Activated CD4-positive, CD25-positive, alpha-beta regulatory T cell (primary cell): ENCODE measurements at regions not wholly inside any gene's neighbourhood (a gene's known extent, or its start where the extent isn't known, plus 50 kb on each side); places are given as distances from the start of the nearest gene placed in this dataset.
"Not testable (repeated sequence)": the region's sequence is repeated elsewhere in the genome, so short reads cannot be mapped to it uniquely, and the experiment has no call there.

Experiments used
- DNase-seq, 4 experiments: peaks; one replicate each; lab custom pipeline; 2025; lab: John Stamatoyannopoulos, UW

DNA sequence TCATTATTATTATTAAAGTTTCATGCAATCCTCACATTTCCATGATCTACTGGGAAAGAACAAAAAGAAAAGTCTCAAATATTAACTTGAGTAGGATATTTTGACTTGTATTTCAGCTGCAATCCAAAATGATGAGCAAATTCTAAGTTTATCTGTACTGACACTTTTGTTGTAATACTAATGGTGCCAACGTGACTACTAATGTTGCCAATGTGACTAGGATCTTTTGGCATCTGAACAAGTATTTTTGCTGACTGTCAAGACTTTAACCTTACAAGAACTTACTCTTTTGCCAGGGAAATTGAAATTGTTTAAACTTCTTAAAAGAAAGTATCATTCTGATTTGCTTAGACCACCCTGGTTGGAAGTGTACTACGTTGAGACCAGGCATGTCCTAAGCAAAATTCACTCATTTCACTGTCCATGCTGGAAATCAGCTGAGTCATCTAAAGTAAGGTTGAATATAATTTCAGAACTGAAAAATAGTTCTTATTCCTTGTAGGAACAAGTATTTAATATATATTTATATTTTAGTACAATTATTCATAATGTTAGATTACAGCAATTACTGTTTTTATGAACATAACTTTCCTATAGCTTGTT is 78.5 kb upstream of the LYZL1 start:
- DNase-seq, result no peak

DNA sequence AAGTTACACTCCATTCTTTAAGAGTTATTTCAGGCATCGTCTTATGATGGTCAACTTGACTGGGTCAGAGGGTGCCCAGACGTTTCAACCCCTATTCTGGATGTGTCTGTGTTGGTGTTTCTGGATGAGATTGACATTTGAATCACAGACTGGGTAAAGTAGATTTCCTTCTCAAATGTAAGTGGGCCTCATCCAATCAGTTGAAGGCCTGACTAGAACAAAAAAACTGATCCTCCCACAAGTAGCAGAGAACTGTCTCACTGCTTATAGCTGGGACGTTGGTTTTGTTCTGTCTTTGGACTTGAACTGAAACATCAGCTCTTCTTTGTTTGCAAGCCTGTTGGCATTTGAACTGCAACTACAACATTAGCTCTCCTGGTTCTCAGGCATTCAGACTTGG is 76.3 kb upstream of the LYZL1 start:
- no peak for DNase-seq

DNA sequence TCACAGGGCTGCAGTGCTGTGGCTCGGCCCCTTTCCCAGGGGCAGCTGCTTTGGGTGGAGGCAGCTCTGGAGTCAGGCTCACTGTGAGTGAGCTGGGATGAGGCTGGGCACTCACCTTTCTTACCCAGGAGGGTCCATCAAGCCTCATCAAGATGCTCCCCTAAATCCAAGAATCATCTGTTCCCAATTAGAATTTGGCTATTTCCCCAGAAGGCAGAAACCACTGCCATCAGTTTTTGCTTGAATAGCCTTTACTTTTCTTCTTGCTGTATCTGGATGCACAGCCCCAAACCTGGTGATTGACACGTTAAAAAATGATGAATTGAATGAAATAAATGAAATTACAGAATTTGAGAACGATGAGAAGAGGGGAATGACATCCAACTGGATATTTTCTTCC is 74.3 kb upstream of the LYZL1 start:
- DNase-seq, result no peak

DNA sequence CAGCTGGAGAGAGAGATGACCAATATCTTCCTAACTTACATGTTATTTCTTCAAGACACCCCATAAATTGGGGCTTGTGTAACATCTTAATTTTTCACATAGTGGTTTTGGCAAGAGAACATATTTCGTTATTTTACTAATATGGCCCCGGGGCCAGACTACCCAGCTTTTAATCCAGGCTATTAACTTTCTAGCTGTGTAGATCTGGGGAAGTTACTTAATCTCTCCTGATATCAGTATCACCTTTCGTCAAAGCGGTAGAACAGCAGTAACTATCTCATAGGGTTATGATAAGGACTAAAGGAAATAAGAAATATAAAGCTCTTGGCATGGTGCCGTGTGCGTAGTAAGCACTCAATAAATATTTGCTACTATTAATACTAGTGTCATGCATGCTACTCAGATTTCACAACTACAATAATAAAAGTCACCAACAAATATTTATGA is 71.6 kb upstream of the LYZL1 start:
- DNase-seq, result no peak

DNA sequence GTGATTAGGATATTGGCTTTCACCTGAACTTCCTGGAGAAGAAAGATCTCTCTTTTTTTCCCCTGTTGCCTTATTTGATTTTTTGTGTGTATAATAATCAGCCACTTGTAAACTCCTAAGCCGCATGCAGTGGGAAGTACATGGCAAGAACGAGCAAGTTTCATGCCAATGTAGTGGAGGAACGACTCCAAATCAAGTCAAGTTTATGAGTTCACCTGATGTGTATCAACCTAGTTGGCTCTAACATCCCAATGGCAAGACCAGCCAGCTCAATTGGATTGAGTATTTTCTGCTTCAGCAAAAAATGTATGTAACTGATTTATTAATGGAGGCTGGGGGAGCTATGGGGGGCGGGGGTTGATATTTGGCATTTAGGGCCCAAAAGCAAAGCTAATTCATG is 65.5 kb upstream of the LYZL1 start:
- DNase-seq, result no peak

DNA sequence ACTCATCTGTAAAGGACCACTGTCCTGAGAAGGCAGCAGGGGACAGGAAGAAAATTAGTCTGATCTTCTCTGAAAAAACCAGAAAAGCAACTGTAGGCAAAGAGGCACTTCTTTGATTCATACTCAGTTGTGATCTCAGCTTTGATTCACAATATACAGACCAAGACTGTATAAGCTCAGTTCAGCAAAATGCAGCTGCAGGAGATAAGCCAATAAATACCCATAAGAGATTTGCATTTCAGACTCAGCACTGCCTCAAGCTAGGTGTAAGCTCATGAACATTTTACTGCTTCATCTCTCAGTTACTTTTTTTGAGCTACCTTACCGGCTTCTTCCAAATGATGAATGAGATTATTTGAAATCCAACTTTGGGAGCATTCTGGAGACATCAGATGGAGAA is 64.2 kb upstream of the LYZL1 start:
- DNase-seq, result no peak

DNA sequence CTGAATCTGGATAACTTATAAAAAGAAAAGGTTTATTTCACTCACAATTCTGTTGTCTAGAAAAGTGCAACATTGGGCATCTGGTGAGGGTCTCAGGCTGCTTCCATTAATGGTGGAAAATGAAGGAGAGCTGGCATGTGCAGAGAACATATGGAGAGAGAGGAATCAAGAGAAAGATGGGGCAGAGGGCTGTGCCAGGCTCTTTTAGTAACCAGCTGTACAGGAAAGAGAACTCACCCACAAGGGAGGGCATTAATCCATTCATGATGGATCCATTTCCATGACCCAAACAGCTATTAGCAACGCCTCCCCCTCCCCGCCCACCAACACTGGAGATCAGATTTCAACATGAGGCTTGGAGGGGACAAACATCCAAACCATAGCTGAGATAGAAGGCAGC is 61.7 kb upstream of the LYZL1 start:
- no peak for DNase-seq

DNA sequence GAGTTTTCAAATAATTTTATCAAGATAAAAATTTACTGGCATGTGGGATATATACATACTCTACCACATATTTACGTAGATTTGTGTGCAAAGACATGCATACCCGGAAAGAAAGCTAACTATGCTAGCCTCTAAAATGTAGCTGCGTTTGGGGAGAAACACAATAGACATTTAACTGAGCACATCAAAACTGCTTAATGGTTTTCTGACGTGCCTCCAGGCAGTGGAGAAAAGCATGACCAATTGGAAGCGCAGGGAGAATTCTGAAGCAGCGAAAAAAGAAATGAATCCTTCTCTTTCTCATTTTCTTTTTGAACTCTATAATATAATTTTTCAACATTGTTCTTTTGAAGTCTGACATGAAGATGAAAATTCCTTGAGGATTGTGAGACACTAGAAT is 60.3 kb upstream of the LYZL1 start:
- no peak for DNase-seq

DNA sequence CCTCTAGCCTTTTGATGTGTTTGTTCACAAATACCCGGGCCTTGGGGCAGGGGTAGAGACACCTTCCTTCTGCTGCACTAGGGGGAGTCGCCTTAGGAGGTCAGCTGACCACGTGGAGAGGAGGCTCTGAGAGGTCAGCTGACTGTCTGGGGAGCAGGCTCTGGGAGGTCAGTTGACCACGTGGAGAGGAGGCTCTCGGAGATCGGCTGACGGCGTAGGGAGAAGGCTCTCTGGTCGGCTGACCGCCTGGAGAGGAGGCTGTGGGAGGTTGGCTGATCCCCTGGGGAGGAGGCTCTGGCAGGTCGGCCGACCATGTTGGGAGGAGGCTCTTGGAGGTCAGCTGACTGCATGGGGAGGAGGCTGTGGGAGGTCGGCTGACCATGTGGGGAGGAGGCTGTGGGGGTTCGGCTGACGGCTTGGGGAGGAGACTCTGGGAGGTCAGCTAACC is 59.6 kb upstream of the LYZL1 start:
- DNase-seq, result no peak

DNA sequence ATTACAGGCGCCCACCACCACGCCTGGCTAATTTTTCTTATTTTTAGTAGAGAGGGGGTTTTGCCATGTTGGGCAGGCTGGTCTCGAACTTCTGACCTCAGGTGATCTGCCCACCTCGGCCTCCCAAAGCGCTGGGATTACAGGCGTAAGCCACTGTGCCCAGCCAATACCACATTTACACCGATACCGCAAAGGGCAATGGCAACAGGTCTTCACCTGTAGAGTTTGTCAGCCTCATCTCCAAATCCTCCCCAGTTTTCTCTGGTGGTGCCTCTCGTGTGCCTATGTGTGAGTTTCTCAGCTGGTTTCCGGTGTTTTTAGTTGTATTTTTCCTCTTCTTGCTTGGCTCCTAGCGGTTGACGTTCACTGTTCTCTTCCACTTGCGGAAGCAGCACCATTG is 52.0 kb upstream of the LYZL1 start:
- not testable (repeated sequence) for DNase-seq

DNA sequence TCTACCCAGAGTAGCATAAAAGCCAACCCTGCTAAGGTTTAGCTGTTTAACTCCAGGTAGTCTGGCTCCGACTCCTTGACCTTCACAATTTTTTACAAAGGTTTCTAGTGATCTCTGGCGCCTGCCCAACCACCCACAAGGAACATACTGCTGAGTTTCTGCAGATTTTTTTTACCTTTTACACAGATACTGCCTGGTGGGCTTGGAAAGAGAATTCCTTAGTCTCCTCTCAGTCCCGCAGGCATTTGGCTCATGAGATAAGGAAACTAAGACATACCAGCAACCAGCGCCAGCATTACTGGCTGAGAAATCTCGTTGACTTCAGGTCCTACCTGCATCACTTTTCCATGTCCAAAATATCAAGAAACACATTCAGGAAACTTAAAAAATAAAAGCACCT is 51.1 kb upstream of the LYZL1 start:
- no peak for DNase-seq

DNA sequence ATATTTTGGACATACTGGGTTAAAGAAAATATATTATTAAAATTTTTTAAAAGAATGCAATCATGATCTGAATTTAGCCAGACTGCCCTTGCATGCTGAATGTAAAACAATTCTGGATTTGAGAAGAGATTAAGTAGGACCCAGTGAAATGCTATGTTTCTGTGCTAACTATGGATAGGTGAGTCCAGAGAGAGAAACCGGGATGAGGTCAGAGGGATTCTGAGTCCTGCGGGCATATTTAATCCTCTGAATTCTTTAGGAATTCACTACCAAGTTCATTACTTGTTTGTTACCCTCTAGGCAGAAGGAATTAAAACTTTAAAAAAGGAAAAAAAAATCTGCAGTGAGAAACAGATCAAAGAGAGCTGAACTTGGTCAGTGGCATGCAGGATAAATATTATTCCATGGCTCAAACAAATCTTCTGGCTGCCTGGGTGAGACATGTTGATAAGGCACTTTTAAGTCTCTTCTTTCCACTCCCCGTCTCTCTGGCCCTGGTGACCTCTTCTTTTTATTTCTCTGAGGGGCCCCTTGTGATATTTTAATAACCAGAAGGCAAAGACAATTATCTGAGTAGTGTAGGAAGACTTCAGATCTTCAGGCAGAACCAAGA is 50.2 kb upstream of the LYZL1 start:
- no peak for DNase-seq
